NCI-H524 (cell line): ENCODE measurements at regions not wholly inside any gene's neighbourhood (a gene's known extent, or its start where the extent isn't known, plus 50 kb on each side); places are given as distances from the start of the nearest gene placed in this dataset.
"Not testable (repeated sequence)": the region's sequence is repeated elsewhere in the genome, so short reads cannot be mapped to it uniquely, and the experiment has no call there.

Source experiments
- DNase-seq, 2 experiments: peaks; one replicate each; lab custom pipeline; 2025; lab: John Stamatoyannopoulos, UW

DNA sequence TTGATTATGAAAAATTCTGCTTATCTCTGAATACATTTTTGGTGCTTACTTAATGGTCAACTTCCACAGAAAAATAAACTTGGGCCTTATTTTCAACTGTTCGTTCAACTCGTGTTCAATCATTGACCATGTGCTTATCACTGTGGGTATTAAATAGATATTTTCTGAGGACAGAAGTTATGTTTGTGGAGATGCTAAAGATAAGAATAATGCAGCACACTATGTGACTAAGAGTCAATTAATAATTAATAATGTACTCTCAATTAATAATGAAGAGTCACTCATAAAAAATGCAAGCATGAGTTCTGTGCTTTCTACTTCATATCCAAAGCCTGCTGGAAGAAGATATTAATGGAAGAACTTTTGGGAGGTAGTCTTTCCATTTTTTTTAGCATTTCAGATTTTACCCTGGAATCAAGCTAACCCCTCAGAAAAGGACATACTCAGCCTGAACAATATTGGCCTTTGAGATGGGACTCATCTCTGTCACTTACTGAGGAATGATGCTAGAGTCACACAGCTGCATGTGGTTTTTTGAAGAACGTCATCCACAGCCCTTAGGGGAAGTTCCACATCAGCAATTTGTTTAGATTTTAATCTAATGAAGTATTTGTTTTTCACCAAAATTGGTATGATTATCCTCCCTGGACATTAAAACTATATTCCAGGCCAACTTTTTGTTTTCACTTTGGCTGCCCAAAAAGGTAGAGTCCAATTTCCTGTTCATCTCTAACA lies 191.9 kb upstream of the CRIM1 start:
- no peak for DNase-seq

DNA sequence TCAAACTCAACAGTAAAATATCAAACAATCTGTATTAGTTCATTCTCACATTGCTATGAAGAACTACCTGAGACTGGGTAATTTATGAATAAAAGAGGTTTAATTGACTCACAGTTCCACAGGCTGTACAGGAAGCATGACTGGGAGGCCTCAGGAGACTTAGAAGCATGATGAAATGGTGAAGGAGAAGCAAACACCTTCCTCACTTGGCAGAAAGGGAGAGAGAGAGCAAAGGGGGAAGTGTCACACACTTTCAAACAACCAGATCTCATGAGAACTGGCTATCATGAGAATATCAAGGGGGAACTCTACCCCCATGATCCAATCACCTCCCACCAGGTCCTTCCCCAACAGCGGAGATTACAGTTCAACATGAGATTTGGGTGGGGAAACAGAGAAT lies 198.5 kb upstream of the CRIM1 start:
- not testable (repeated sequence) for DNase-seq

DNA sequence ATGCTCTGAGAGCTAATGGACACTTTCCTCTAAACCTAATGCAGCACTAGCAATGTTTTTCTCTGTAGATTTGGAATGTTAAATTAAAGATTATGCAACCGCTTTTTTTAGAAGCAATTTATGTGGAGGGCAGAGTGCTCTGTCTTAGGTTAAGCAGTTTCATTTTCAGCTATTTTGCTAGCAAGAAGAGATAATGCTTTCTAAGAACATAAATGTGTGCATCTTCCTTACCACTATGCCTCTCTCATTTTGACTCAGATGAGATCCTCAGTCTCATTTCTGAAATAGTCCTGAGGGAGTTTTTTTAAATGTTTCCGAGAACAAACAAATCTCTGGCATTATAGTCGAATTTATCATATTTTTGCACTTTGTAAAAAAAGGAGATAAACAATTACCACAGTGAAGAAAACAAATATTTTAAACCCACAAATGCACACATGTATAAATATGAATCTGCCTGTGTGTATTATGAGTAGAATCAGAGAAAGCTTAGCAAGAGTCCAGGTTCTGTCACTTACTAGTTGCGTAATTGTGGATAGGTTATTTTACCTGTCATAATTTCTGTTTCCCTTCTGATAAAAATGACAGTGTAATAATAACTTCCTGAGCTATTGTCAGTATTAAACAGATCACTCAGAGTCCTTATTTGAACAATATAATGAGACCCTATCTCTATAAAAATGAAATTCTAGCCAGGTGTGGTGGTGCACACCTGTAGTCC lies 207.7 kb upstream of the CRIM1 start:
- DNase-seq = no peak

DNA sequence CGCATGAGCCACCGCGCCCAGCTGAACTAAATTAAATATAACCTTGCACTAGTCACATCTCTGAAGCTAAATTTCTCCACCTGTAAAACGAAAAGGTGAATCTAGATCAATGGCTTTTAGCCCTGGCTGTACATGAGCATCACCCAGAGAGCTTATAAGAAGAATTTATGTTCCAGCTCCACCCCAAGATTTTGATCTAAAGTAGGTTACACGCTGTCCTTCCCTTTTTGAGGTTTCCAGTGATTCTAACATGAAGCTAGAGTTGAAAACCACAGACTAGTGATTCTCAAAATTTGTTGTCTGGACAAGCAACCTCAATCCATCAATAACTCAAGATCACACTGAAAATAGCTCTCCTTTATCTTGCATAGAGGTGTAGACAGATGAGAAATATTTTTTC lies 208.8 kb upstream of the CRIM1 start:
- DNase-seq = no peak

DNA sequence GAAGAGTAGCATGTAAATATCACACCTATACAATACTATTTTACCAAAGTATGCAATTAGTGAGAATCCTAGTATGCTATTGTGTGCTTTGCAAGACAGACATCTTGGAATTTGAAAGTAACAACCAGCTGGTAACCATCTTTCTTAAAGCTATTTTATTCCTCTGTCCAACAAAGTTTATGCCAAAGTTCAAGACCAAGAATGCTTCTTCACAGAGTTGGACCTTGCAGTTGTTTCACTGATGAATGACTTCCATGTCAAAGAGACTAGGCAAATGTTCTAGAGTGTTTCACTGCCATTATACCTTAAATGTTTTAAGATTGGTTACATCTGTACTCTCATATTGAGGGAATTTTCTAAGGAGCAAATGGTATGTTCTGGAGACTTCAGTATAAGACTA lies 215.2 kb upstream of the CRIM1 start:
- DNase-seq = no peak

DNA sequence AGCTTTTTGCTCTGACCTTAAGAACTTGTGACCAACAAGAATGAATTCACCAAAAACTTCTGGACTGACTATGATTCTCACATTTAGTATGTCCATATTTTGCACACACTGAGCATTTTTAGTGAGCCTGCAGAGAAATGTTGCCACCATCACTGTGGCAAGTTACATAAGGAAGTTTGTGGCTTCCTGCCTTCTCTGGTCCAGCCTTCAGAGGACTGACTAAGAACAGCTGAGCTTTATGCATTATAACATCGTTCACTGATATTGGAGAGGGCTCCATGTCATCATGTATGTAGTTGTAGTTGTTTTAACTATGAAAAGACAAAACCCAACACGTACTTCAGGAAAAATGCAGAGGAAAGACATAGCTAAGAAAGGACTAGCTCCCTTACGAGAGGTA lies 218.0 kb upstream of the CRIM1 start:
- DNase-seq = no peak

DNA sequence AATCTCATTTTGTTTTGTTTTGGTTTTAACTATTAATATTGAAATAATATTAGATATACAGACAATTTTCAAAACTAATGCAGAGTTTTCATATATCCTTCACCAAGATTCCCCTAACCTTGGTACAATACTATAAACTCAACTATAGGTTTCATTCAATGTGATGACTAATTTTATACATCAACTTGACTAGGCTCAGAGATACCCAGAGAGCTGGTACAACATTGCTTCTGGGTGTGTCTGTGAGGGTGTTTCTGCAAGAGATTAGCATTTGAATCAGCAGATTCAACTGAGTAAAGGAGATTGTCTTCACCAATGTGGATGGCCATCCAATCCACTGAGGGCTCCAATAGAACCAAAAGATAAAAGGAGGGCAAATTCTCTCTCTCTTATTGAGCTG lies 221.3 kb upstream of the CRIM1 start:
- DNase-seq = no peak

DNA sequence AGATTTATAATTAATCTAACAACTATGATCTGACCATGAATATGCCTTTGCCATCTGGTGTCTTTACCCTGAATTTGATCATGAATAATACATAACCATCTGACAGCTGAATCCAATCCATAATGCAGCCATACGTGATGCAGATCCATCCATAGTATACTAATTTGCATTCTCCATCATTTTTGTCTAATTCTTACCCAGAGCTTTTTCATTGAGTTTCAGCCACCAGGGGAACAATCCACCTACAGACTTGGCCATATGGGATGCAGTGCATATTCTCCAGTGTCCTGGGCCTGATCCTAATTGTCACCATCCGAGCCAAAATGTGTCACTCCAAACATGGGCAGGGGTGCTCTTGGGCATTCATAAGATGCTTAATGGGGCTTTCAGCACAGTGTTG lies 227.2 kb upstream of the CRIM1 start:
- DNase-seq = peak; percentile 86 to 97

DNA sequence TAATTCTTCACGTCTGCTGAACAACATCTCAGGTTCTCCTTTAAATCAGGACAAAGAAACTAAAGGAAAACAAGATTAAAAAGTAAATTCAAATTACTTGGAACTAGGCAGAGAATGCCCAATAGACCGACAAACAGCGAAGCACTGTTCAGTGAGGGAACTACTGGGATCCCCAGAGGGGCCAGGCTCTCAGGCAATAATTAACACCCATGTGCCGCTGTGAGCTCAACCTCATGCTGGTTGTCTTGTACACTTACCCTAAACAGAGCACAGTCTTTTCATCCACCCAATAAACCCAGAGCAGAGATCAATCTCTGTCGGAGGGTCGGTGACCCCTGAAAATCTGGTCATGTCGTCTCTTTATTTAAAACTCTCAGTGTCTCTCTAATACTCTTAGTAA lies 229.9 kb upstream of the CRIM1 start:
- no peak for DNase-seq

DNA sequence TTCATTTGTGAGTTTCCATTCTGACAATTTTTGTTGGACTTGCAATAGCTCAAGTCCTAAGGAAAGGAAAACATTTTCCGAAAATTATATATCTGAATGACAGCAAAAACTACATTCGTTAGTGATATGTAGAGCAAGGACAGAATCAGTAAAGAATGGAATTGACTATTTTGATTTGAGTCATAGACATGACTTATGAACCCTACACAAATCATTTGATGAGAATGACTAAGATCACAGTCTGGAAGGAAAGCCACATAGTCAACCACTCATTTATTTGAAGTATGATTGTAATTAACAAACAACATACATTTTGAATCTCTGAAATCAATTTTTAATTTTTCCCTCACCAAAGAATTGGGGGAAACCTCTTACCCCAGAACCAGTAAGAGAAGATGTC lies 231.6 kb upstream of the CRIM1 start:
- no peak for DNase-seq

DNA sequence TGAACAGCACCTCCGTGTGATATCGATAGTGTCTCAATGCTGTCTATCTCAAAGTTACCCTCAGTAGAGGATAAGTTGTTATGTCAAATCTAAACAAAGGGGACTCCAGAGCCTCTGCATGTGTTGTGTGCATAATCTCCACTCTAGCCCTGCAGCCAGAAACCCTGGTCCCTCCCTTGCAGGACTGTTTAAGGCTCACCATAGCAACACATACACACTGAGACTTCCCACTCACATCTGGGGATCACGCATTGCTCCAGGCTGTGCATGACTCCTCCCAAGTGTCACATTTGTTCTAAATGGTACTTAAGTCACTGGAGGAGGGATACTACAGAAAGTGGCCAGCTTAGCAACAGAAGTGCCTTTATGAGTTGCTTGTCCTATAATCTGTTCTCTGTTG lies 258.6 kb upstream of the CRIM1 start:
- DNase-seq = peak; percentile 73 to 94

DNA sequence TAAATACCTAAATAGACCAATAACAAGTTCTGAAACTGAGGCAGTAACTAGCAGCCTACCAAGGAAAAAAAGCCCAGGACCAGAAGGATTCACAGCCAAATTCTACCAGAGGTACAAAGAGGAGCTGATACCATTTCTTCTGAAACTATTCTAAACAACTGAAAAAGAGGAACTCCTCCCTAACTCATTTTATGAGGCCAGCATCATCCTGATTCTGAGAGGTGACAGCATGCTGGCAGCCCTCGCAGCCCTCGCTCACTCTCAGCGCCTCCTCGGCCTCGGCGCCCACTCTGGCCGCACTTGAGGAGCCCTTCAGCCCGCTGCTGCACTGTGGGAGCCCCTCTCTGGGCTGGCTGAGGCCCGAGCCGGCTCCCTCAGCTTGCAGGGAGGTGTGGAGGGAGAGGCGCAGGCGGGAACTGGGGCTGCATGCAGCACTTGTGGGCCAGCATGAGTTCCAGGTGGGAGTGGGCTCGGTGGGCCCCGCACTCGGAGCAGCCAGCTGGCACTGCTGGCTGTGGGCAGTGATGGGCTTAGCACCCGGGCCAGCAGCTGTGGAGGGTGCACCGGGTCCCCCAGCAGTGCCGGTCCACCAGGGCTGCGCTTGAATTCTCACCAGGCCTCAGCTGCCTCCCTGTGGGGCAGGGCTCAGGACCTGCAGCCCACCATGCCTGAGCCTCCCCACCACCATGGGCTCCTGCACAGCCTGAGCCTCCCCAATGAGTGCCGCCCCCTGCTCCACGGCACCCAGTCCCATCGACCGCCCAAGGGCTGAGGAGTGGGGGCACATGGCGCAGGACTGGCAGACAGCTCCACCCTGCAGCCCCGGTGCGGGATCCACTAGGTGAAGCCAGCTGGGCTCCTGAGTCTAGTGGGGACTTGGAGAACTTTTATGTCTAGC lies 263.5 kb upstream of the CRIM1 start:
- not testable (repeated sequence) for DNase-seq

DNA sequence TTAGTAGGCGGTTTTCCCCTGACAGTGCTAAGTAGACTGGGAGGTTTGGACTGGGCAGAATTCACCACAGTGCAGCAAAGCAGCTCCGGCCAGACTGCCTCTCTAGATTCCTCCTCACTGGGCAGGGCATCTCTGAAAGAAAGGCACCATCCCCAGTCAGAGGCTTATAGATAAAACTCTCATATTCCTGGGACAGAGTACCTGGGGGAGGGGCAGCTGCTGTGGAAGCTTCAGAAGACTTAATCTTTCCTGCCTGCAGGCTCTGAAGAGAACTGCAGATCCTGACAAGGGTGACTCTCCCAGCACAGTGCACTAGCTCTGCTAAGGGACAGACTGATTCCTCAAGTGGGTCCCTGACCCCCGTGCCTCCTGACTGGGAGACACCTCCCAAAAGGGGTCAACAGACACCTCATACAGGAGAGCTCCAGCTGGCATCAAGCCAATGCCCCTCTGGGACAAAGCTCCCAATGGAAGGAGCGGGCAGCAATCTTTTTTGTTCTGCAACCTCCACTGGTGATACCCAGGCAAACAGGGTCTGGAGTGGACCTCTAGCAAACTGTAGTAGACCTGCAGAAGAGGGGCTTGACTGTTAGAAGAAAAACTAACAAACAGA lies 266.8 kb upstream of the CRIM1 start:
- no peak for DNase-seq

DNA sequence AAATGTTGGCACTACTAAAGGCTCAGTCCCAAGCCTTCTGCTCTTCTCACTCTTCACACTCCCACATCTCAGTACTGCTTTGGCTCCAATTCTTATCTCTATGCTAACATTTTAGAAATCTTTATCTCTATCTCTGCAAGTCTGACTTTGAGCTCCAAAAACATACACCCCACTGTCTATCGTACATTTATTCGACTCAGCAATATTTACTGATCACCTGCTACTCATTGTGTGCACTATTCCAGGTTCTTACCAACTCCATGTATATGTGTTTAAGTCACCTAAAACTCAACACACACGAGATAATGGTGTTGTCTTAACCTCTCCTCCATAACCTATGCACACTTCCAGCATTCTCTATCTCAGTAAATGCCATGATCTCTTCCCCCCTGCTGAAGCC lies 268.2 kb upstream of the CRIM1 start:
- DNase-seq = no peak

DNA sequence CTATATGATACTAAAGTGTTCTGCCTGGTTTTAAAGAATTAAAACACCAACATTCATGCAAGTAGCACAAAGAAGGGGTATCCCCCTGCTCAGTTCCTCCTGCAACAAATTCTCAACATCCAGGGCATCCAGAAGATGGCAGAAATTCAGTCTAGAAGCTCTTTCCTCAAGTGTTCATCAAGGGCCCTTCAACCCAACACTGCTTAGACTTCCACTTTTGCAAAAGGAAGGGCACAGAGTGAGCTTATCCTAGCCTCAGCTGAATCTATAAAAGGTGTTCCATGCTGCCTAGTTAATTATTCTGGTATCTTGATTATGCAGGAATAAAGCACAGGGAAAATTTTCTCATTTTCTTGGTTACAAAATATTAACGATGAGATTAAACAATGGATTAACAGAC lies 275.8 kb upstream of the CRIM1 start:
- DNase-seq = peak in 1 of 2 experiments; percentile 20

DNA sequence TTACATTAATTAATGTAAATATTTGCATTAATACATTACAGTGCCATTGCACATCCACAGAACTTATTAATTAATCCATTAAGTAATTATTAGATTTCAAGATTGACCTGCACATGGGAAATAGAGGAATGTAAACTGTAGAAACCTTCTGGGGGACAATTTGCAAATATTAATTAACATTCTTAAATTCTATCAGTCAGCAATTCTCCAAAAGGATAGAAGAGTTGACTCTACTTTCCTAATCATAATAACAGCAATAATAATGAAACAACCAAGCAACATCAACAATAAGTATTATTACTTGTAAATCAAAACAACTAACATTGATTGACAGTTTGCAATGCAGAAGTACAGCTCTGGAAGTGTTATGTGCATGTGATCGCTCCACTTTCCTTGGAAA lies 281.6 kb upstream of the CRIM1 start:
- DNase-seq = no peak

DNA sequence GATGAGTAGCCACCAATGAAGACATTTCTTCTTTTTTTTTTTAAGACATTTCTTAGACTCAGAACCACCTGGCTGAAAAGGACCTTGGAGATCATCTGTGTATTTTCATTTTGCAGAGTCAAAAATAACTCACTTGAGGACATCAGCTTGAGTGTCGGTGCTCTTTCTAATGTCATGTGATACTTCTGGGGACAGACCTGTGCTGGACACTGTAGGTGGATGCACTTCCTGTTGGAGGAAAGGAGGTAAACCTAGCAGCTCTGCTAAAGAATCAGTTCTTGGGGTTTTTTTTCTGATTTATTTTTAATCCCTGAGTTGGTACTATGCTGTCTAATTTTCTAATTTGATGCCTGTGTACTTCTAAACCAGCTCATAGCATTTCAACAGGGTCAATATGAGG lies 283.9 kb upstream of the CRIM1 start:
- no peak for DNase-seq

DNA sequence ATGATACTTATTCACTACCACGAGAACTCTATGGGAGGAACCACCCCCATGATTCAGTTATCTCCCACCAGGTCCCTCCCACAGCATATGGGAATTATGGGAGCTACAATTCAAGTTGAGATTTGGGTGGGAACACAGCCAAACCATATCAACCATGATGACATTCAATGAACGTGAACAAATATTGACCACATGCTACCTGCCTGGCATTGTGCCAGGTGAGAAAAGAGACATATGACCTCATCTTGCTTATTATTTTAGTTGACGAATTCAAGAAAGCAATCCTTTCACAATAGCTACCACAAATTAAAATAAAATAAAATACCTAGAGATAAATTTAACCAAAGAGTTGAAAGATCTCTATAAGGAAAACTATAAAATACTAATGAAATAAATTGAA lies 286.5 kb upstream of the CRIM1 start:
- DNase-seq = no peak

DNA sequence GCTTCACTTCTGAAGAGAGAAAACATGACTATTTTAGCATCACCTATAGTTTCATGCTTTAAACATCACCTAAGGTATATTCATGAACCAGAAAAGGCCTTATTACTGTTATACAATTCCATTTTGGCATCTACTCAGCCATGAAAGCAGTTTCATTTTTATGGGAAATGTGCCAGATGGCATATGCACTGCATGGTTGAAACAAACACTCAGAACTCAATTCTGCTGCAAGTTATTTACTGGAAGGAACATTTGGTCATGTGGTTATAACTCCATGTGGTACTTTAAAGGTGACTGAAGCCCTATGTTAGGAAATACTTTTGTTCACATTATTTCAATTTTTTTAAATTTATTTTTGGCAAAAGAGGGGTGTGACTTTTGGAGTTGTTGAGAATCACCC lies 287.5 kb upstream of the CRIM1 start:
- peak; percentile 5 to 72 for DNase-seq

DNA sequence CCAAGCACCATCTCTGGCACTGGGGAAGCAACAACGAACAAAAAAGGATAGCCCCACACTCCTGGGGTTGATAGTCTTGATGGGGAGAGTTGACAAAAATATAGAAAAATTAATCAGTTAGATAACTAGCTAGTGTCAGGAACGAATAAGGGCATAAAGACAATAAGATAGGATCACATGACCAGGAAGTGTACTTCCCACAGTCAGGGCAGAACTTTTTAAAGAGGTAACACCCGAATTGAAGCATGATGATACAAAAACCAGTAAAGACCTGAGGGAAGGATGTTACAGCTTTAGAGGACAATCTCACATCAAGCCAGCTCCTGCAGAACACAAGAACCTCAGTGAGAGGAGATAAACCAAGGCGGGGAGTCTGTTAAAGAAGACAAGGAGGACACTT lies 295.4 kb upstream of the CRIM1 start:
- no peak for DNase-seq

DNA sequence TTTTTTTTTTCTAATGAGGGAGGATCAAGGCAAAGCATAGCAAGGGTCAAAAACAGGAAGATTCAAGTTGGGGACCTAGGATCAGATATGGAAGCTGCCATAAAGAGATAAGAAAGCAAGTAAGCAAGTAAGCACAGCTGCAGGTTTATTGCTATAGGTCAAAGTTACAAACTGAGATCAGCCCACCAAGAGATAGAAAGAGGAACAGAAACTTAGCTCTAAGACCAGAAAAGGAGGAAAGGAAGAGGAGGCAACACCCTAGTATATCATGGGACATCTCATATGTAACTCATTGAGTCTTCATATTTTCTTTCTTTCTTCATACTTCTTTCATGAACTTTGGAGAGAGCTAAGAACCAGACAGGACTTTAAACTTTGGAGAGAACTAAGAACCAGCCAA lies 295.9 kb upstream of the CRIM1 start:
- DNase-seq = no peak

DNA sequence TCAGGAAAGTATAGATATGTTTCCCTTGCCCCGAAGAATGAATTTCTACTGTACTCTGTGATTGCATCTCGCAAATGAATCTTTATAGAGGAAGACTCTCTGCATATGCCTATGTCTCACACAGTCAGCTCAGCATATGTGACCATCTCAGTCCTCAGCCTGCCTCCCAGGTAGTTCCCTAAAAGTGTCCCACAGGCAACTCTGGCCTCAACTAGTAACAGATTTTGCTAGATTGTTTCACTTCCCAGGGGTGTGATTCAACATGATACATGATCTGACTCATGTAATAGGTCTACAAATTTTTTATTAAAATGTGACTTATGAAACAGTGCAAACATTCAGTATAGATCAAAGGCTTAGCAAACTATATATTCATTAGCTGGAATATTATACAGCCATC lies 296.6 kb upstream of the CRIM1 start:
- no peak for DNase-seq
